Left ventricle myocardium inferior (tissue), 1 donor: ENCODE measurements at regions not wholly inside any gene's neighbourhood (a gene's known extent, or its start where the extent isn't known, plus 50 kb on each side); places are given as distances from the start of the nearest gene placed in this dataset.

Experiments used
- DNase-seq: peaks from one replicate; pipeline ENCODE4 v3.0.0-alpha.2; 2020
- H3K27ac ChIP-seq: fragments of 200-600 bp; replicated peaks from 2 replicates; pipeline ENCODE4 v1.8.0; 2021
- H3K27me3 ChIP-seq: fragments of 200-600 bp; 2 replicates; pipeline ENCODE4 v1.8.0; 2021; ENCODE audit warnings: low read depth
- H3K36me3 ChIP-seq: fragments of 200-600 bp; 2 replicates; pipeline ENCODE4 v1.8.0; 2021
- H3K4me1 ChIP-seq: fragments of 200-600 bp; 2 replicates; pipeline ENCODE4 v1.8.0; 2021
- H3K4me3 ChIP-seq: fragments of 200-600 bp; 2 replicates; pipeline ENCODE4 v1.8.0; 2021; ENCODE audit warnings: mild to moderate bottlenecking, moderate library complexity
- H3K9me3 ChIP-seq: fragments of 200-600 bp; replicated peaks from 2 replicates; pipeline ENCODE4 v1.8.0; 2021
- intact Hi-C: fragments of 100-400 bp; cut with micrococcal nuclease; formaldehyde crosslinking; loops from one replicate; pipeline ENCODE4 v1.11.0; 2022
- TF ChIP-seq, protein P1 (sequence below): fragments of 200-600 bp; IDR thresholded peaks from 2 replicates; pipeline ENCODE4 v1.8.0; 2021; ENCODE audit warnings: antibody characterized with exemption, mild to moderate bottlenecking, borderline replicate concordance
- donor health status: DM: no; HTN: yes; CAD: no; lungs with severe emphysema.

DNA sequence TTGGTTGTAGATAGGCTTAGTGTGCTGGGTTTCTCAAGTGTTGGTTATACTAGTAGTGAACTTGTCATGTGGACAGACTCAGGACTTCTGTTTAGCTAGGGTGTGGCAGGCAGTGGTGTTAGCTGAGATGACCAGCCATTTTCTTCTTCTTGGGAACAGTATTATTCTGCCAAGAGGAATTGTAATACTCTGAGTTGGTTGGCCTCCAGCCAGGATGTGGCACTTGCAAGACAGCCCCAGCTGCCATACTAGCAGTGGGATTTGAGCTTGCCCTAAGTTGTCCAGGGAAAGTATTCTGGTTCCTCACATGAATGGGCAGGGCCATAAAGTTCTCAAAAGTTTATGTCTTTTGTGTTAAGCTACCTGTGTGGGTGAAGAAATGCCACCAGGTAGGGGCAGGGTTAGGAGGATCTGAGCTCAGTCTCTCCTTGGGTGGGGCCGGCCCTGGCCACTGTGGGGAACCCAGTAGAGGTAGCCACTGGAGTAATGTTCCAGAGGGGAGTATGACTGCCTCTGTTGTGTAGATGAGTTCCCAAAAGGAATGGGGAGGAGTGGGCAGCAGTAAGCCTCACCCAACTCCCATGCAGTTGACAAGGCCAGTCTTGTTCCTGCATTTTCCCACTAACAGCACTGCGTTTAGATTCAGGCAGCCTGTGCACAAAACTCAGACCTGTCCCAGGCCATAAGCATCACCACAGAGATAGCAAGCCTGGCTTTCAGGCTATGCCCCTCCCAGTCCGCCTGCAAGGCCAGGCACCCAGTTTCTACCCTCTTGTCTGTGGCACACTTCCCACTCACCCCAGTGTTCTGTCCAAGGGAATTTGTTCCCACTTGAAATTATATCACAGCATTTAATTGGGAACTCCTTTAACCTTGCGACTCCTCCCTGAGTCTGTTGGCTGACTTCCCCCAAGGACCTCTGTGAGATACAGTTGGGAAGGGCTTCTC lies 250.7 kb downstream of the ANXA1 start:
- no peaks in the 10 kb centered on the region for H3K27me3 ChIP-seq
- no peak overlapping the region for H3K4me3 ChIP-seq
- TF ChIP-seq, protein P1, sequence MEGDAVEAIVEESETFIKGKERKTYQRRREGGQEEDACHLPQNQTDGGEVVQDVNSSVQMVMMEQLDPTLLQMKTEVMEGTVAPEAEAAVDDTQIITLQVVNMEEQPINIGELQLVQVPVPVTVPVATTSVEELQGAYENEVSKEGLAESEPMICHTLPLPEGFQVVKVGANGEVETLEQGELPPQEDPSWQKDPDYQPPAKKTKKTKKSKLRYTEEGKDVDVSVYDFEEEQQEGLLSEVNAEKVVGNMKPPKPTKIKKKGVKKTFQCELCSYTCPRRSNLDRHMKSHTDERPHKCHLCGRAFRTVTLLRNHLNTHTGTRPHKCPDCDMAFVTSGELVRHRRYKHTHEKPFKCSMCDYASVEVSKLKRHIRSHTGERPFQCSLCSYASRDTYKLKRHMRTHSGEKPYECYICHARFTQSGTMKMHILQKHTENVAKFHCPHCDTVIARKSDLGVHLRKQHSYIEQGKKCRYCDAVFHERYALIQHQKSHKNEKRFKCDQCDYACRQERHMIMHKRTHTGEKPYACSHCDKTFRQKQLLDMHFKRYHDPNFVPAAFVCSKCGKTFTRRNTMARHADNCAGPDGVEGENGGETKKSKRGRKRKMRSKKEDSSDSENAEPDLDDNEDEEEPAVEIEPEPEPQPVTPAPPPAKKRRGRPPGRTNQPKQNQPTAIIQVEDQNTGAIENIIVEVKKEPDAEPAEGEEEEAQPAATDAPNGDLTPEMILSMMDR: no peak
- no peak overlapping the region for H3K27ac ChIP-seq
- intact Hi-C loops: no loop called here
- peaks cover 34% of the 10 kb centered on the region for H3K9me3 ChIP-seq
- no peaks in the 10 kb centered on the region for H3K36me3 ChIP-seq
- peaks cover 7% of the 10 kb centered on the region for H3K4me1 ChIP-seq
- no peak for DNase-seq

DNA sequence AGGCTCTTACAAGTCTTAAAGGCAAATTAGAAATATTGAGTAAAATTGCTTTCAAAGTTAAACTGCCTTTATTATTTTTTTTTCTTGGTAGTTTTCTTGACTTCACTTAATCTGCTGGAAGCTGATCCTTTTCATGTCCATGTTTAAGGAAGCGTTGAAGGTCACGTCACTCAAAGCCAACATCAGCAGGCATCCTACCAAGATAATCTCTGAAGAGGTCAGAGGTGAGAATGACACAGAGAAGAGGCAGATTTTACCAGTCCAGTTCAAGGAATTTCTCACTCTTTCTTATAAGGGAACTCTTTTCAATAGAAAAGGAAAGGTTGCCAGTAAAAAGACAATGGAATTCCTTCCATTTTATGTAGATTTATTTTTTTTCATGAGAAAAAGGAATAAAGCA lies 259.8 kb downstream of the ANXA1 start:
- TF ChIP-seq, protein P1: no peak
- intact Hi-C loops: no loop called here
- H3K27me3 ChIP-seq: no peaks in the 10 kb centered on the region
- H3K36me3 ChIP-seq: no peaks in the 10 kb centered on the region
- no peak overlapping the region for H3K4me3 ChIP-seq
- no peak for DNase-seq
- H3K9me3 ChIP-seq: no peaks in the 10 kb centered on the region
- no peaks in the 10 kb centered on the region for H3K4me1 ChIP-seq
- no peak overlapping the region for H3K27ac ChIP-seq

DNA sequence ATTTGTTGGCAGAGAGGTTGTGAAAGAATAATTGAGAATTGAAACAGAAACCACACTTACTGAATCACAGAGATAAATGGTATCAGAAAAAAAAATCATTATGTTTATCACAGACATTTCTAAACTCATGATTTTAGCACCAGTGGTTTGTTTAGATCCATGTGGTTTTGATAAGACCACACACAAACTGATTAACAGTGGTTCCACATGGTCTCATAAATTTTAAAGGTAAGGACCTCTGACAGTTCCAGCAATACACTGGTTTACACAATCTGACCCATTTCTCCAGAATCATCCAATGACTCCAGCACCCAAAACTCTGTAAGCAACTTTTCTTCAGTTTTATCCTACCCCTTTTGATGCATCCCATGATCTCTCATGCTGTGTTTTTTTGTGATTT lies 261.2 kb downstream of the ANXA1 start:
- Histone ChIP-seq H3K9me3 (no peaks in the 10 kb centered on the region), H3K36me3 (no peaks in the 10 kb centered on the region), H3K27me3 (no peaks in the 10 kb centered on the region), H3K27ac (no peak overlapping the region), H3K4me3 (no peak overlapping the region), H3K4me1 (no peaks in the 10 kb centered on the region)
- TF ChIP-seq, protein P1: no peak
- intact Hi-C loops: no loop called here
- DNase-seq: no peak

DNA sequence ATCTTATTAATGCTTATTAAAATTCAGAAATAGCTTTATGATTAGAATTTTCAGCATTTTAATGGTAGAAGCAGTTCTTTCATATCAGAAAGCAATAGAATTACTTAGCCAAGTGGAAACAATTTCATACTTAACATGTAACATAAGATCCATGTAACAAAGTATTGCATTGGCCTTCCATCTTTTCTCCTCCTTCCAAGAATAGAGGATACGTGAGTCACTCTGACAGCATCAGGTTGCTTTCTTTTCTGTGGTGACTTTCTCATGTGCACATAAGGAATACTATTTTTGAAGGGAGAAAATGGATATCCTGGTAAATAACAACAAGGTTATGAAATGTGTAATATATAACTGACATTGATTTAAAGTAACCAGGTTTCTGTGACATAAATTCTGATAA lies 272.2 kb downstream of the ANXA1 start:
- intact Hi-C loops: no loop called here
- no peak for DNase-seq
- Histone ChIP-seq H3K4me1 (no peaks in the 10 kb centered on the region), H3K27ac (no peak overlapping the region), H3K4me3 (no peak overlapping the region), H3K9me3 (no peaks in the 10 kb centered on the region), H3K27me3 (no peaks in the 10 kb centered on the region), H3K36me3 (no peaks in the 10 kb centered on the region)
- TF ChIP-seq, protein P1: no peak

DNA sequence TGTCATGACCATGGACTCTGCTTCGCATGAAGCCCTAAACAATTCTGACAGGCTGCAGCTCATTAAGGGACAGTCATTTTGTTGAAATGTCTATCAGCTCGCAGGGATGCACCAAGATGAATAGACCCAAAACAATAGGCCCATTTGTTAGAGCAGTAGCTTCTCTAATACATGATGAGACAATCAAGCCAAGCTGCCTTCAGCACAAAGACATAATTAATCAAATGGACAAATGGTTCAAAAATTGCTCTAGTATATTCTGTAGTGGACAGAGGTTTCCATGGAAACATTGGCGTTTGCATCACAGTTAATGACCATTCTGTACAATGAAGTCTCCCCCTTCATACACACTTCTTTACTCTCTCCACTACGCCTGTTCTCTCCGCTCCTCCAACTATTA lies 274.6 kb downstream of the ANXA1 start:
- Histone ChIP-seq H3K9me3 (no peaks in the 10 kb centered on the region), H3K27me3 (no peaks in the 10 kb centered on the region), H3K27ac (no peak overlapping the region), H3K36me3 (no peaks in the 10 kb centered on the region), H3K4me3 (no peak overlapping the region), H3K4me1 (no peaks in the 10 kb centered on the region)
- TF ChIP-seq, protein P1: no peak
- intact Hi-C loops: no loop called here
- no peak for DNase-seq
